WTC11 (cell line): ENCODE measurements at regions not wholly inside any gene's neighbourhood (a gene's known extent, or its start where the extent isn't known, plus 50 kb on each side); places are given as distances from the start of the nearest gene placed in this dataset.

Source experiments
- ATAC-seq: fragments of 200-7000 bp; cut with Tn5 transposase; 2 replicates; pipeline ENCODE4 v1.10.0; 2021; ENCODE audit warnings: mild to moderate bottlenecking, moderate library complexity
- CTCF ChIA-PET: fragments of 300-600 bp; sonication (Branson Sonifier 250); formaldehyde crosslinking; loops from one replicate; lab custom pipeline; 2021; ENCODE audit warnings: antibody characterized with exemption; lab: Charles Lee
- POLR2A ChIA-PET: fragments of 350-600 bp; sonication (Branson Sonifier 250); formaldehyde crosslinking; loops from one replicate; lab custom pipeline; 2021; ENCODE audit warnings: antibody characterized with exemption; lab: Charles Lee
- DNase-seq: peaks from one replicate; pipeline ENCODE4 v3.0.0; 2021; ENCODE audit warnings: low spot score
- H3K27ac Mint-ChIP-seq: 2 replicates; pipeline ENCODE4 v1.8.0; 2021; ENCODE audit warnings: mixed read lengths
- H3K27me3 Mint-ChIP-seq: 2 replicates; pipeline ENCODE4 v1.8.0; 2021; ENCODE audit warnings: low read depth, mild to moderate bottlenecking, moderate library complexity, mixed read lengths
- H3K36me3 Mint-ChIP-seq: 2 replicates; pipeline ENCODE4 v1.8.0; 2021; ENCODE audit warnings: mixed read lengths
- H3K4me1 Mint-ChIP-seq: 2 replicates; pipeline ENCODE4 v1.8.0; 2022; ENCODE audit warnings: mixed read lengths
- H3K4me3 Mint-ChIP-seq: 2 replicates; pipeline ENCODE4 v1.8.0; 2021; ENCODE audit warnings: mild to moderate bottlenecking, moderate library complexity, mixed read lengths
- H3K9me3 Mint-ChIP-seq: 2 replicates; pipeline ENCODE4 v1.8.0; 2021; ENCODE audit warnings: mixed read lengths
- FOXP1 ChIP-seq: sonication (generic); formaldehyde crosslinking; IDR thresholded peaks from 2 replicates; pipeline ENCODE4 v1.8.0; 2022; ENCODE audit warnings: missing genetic modification reagents, mild to moderate bottlenecking, moderate library complexity, borderline replicate concordance

- CTCF ChIA-PET = interaction anchor here (1.0 to 2.9 kb wide), 12 partner anchors 18 to 230 kb away, joined by 3 to 10 read pairs (median 4); no protein-coding TSS in a partner anchor
- no peak overlapping the region for H3K4me3 Mint-ChIP-seq
- ATAC-seq = no peak; the same call in 1 of the 2 replicates
These were observed 50.3 kb upstream of the CYP2A7 start for GRCh38 chr19:40932008-40932959.

More at GRCh38 chr19:40932008-40932959, 50.3 kb upstream of the CYP2A7 start:
- H3K36me3 Mint-ChIP-seq = 0 out of 2 replicates have a peak, but pooled peaks cover 2% of the 10 kb centered on the region
- H3K27ac Mint-ChIP-seq = no peak overlapping the region
- DNase-seq = no peak
- H3K9me3 Mint-ChIP-seq = peaks cover 10% of the 10 kb centered on the region
- no peak for TF ChIP-seq FOXP1 (CRISPR knock-in tag)
- peaks cover 10% of the 10 kb centered on the region for H3K4me1 Mint-ChIP-seq
- H3K27me3 Mint-ChIP-seq = peaks cover 5% of the 10 kb centered on the region; the same call in 1 of the 2 replicates
- POLR2A ChIA-PET = no interaction called here
